ENCODE measurements at regions not wholly inside any gene's neighbourhood (a gene's known extent, or its start where the extent isn't known, plus 50 kb on each side); places are given as distances from the start of the nearest gene placed in this dataset.

- Histone ChIP-seq H3K9me3 (ENCODE audit: control insufficient read depth in 4 of 4, insufficient read depth in 3 of 4, low read length in 3 of 4) (no peaks in the 10 kb centered on the region), H3K36me3 (ENCODE audit: control insufficient read depth in 4 of 4, insufficient read depth in 4 of 4, low read length in 4 of 4) (no peaks in the 10 kb centered on the region), H3K9ac (ENCODE audit: insufficient read depth in 1 of 2, low read length in 2 of 2) (no peak overlapping the region), H3K4me3 (no peak overlapping the region), H3K4me1 (ENCODE audit: control insufficient read depth in 5 of 5, insufficient read depth in 5 of 5, low read length in 5 of 5) (peaks cover 7 to 54% (median 13%) of the 10 kb centered on the region in 5 donors), H3K27me3 (ENCODE audit: control insufficient read depth in 3 of 3, insufficient read depth in 3 of 3, low read length in 2 of 3) (no peaks in the 10 kb centered on the region), H3K27ac (ENCODE audit: low read depth in 1 of 2, low read length in 1 of 2) (no peak overlapping the region)
- TF ChIP-seq CTCF (IDR thresholded peaks at IDR 0.05; ENCODE audit: control extremely low read depth, extremely low read depth), result no peak
- ATAC-seq (ENCODE audit: insufficient read depth, low FRiP score) (no peak), DNase-seq (no peak)
- 30 to 74% methylated on average over 3 of the region's 3 CpGs for WGBS, 2 donors
Measured at GRCh38 chr2:100211521-100211920, 69.1 kb upstream of the AFF3 start.

GRCh38 chr2:100208141-100208770 lies 65.9 kb upstream of the AFF3 start:
- ATAC-seq (ENCODE audit: insufficient read depth, low FRiP score), result no peak
- WGBS, 2 donors, result 86 to 91% methylated on average over 13 of the region's 13 CpGs

GRCh38 chr2:100207411-100207885 lies 65.1 kb upstream of the AFF3 start:
- Histone ChIP-seq H3K4me3 (no peak overlapping the region), H3K9me3 (ENCODE audit: control insufficient read depth in 4 of 4, insufficient read depth in 3 of 4, low read length in 3 of 4) (no peaks in the 10 kb centered on the region), H3K36me3 (ENCODE audit: control insufficient read depth in 4 of 4, insufficient read depth in 4 of 4, low read length in 4 of 4) (no peaks in the 10 kb centered on the region), H3K9ac (ENCODE audit: insufficient read depth in 1 of 2, low read length in 2 of 2) (no peak overlapping the region), H3K27me3 (ENCODE audit: control insufficient read depth in 3 of 3, insufficient read depth in 3 of 3, low read length in 2 of 3) (no peaks in the 10 kb centered on the region), H3K4me1 (ENCODE audit: control insufficient read depth in 5 of 5, insufficient read depth in 5 of 5, low read length in 5 of 5) (peaks cover 0 to 20% (median 8%) of the 10 kb centered on the region in 5 donors), H3K27ac (ENCODE audit: low read depth in 1 of 2, low read length in 1 of 2) (no peak overlapping the region)
- WGBS, 2 donors, result 76 to 91% methylated on average over 6 of the region's 6 CpGs
- ATAC-seq (ENCODE audit: insufficient read depth, low FRiP score) (no peak), DNase-seq (peak in 1 of 3 donors; percentile 35)
- TF ChIP-seq CTCF (IDR thresholded peaks at IDR 0.05; ENCODE audit: control extremely low read depth, extremely low read depth), result no peak

More at GRCh38 chr2:100208141-100208770, 65.9 kb upstream of the AFF3 start:
- no peaks in the 10 kb centered on the region for H3K9me3 ChIP-seq (ENCODE audit: control insufficient read depth in 4 of 4, insufficient read depth in 3 of 4, low read length in 3 of 4)
- peak; percentile 38 to 74 (median 65) for DNase-seq
- H3K4me3 ChIP-seq, result no peak overlapping the region
- no peaks in the 10 kb centered on the region for H3K27me3 ChIP-seq (ENCODE audit: control insufficient read depth in 3 of 3, insufficient read depth in 3 of 3, low read length in 2 of 3)
- H3K9ac ChIP-seq (ENCODE audit: insufficient read depth in 1 of 2, low read length in 2 of 2), result no peak overlapping the region
- H3K36me3 ChIP-seq (ENCODE audit: control insufficient read depth in 4 of 4, insufficient read depth in 4 of 4, low read length in 4 of 4), result no peaks in the 10 kb centered on the region
- no peak for TF ChIP-seq CTCF (IDR thresholded peaks at IDR 0.05; ENCODE audit: control extremely low read depth, extremely low read depth)
- H3K4me1 ChIP-seq (ENCODE audit: control insufficient read depth in 5 of 5, insufficient read depth in 5 of 5, low read length in 5 of 5), result peaks cover 0 to 28% (median 10%) of the 10 kb centered on the region in 5 donors
- H3K27ac ChIP-seq (ENCODE audit: low read depth in 1 of 2, low read length in 1 of 2), result no peak overlapping the region
